ENCODE measurements at regions not wholly inside any gene's neighbourhood (a gene's known extent, or its start where the extent isn't known, plus 50 kb on each side); places are given as distances from the start of the nearest gene placed in this dataset.
A peak's percentile ranks its signal among the peaks of the same experiment; 100 is the strongest.

GRCh38 chr2:161085149-161085548 lies 75.1 kb upstream of the TANK start:
- DNase-seq (ENCODE audit: extremely low read depth, low read depth), result no peak
- no peak for TF ChIP-seq CTCF (IDR thresholded peaks at IDR 0.05; ENCODE audit: low read depth, low read length)

- no peak for TF ChIP-seq CTCF (IDR thresholded peaks at IDR 0.05; ENCODE audit: low read depth, low read length)
- DNase-seq (ENCODE audit: extremely low read depth, low read depth), result no peak
Observed at GRCh38 chr2:161088658-161089350, 71.4 kb upstream of the TANK start.

GRCh38 chr2:161090411-161090810 lies 69.8 kb upstream of the TANK start:
- TF ChIP-seq CTCF (IDR thresholded peaks at IDR 0.05; ENCODE audit: low read depth, low read length), result no peak
- no peak for DNase-seq (ENCODE audit: extremely low read depth, low read depth)

GRCh38 chr2:161095314-161095713 lies 64.9 kb upstream of the TANK start:
- no peak for DNase-seq (ENCODE audit: extremely low read depth, low read depth)
- TF ChIP-seq CTCF (IDR thresholded peaks at IDR 0.05; ENCODE audit: low read depth, low read length), result no peak

GRCh38 chr2:161096336-161096735 lies 63.9 kb upstream of the TANK start:
- no peak for TF ChIP-seq CTCF (IDR thresholded peaks at IDR 0.05; ENCODE audit: low read depth, low read length)
- no peak for DNase-seq (ENCODE audit: extremely low read depth, low read depth)

GRCh38 chr2:161097157-161097556 lies 63.1 kb upstream of the TANK start:
- DNase-seq (ENCODE audit: extremely low read depth, low read depth), result no peak
- no peak for TF ChIP-seq CTCF (IDR thresholded peaks at IDR 0.05; ENCODE audit: low read depth, low read length)

GRCh38 chr2:161100211-161100895 lies 59.9 kb upstream of the TANK start:
- TF ChIP-seq CTCF (IDR thresholded peaks at IDR 0.05; ENCODE audit: low read depth, low read length), result no peak
- DNase-seq (ENCODE audit: extremely low read depth, low read depth), result peak; percentile 60
